Astrocyte of the cerebellum (primary cell): ENCODE measurements at regions not wholly inside any gene's neighbourhood (a gene's known extent, or its start where the extent isn't known, plus 50 kb on each side); places are given as distances from the start of the nearest gene placed in this dataset.

Experiments used
- DNase-seq: peaks from one replicate; pipeline ENCODE4 v3.0.0-alpha.2; 2011; ENCODE audit warnings: low read depth
- H3K4me3 ChIP-seq: 2 replicates; pipeline ENCODE4 v1.5.1; 2011; ENCODE audit warnings: mild to moderate bottlenecking, low read depth, low read length, moderate library complexity
- CTCF ChIP-seq: IDR thresholded peaks from 2 replicates; pipeline ENCODE4 v1.5.1; 2012; ENCODE audit warnings: low read length, low read depth, moderate library complexity, mild to moderate bottlenecking; ENCODE audit errors: missing control alignments
- in situ Hi-C: cut with HindIII; loops from 2 replicates; pipeline ENCODE4 v1.10.0; 2017; ENCODE audit warnings: low sequenced_read_pairs

DNA sequence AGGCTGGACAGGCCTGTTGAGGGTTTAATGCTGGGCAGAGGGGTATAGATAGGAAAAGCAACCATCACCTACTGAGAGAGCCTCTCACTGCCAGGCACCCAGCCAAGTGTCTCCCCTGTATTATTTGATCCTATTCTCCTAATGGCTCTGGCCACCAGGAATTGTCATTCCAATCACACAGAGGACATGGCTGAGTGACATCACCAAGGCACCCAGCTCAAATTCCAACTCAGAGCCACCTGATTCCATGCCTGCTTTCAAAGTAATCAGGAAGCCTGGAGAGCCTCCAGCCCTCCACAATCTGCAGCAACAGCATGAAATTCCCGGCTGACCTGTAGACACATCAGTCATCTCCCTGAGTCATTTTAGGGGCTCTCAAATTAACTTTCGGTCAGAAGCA is 368.9 kb upstream of the C16orf82 start:
- H3K4me3 ChIP-seq = no peak overlapping the region
- DNase-seq = no peak
- in situ Hi-C loops = no loop called here
- TF ChIP-seq CTCF = no peak

DNA sequence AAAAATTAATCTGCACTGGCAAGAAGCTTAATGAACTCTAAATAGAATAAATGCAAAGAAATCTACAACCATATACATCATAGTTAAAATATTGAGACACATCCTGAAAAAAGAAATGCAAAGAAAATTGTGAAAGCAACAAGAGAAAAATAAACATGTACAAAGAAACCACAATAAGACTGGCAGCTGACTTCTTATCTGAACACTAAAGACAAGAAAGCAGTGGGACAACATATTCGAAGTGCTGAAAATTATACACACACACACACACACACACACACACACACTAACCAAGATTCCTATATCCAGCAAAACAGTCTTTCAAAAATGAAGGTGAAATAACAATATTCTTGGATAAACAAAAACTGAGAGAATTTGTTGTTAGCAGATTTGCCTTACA is 366.5 kb upstream of the C16orf82 start:
- in situ Hi-C loops = no loop called here
- no peak for DNase-seq
- no peak overlapping the region for H3K4me3 ChIP-seq
- TF ChIP-seq CTCF = no peak

DNA sequence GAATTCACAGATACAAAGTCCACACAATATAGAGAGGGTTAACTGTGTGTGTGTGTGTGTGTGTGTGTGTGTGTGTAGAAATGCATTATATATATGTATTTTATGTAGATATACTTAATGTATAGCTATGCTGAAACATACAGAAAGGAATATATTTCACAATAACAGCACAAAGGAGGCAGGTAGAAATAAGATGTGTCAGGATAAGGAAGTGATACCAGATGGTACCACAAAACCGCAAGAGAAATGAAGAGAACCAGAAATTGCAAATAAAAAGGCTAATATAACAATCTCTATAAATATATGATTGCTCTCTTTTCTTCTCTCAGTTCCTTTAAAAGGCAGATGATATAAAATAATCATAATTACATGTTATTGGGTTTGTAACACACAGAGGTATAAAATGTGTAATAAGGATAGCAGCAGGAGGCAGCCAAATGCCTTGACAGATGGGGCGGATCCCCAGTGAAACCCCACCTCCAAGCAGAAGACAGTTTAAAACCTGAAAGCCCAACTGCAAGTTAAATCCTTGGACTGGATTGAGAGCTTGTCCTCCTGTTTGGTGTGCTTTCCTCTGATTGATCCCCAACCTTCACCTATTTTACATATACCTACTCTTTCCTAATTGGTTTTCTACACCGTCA is 365.4 kb upstream of the C16orf82 start:
- no peak for DNase-seq
- H3K4me3 ChIP-seq = no peak overlapping the region
- in situ Hi-C loops = no loop called here
- no peak for TF ChIP-seq CTCF

- in situ Hi-C loops = no loop called here
- no peak overlapping the region for H3K4me3 ChIP-seq
- DNase-seq = no peak
- TF ChIP-seq CTCF = no peak
Observed at GRCh38 chr16:26705346-26705745, 361.4 kb upstream of the C16orf82 start.

DNA sequence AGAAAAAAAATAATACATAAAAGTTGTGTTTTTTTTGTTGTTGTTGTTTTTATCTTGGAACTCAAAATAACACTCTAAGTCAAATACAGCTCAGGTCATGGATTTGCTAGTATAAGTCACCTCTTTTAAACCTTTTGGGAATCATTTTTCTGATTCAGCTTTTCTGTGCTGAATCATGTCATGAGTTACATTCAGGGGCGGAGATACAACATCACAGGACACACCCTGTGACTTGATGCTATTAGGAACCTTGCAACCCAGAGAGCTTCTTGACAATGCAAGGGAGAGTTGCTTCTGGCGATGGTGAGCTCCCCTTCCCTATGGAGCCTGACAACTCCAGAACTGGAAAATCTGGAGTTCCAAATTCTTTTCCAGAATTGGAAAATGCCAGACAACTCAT is 358.3 kb upstream of the C16orf82 start:
- in situ Hi-C loops = no loop called here
- DNase-seq = no peak
- TF ChIP-seq CTCF = no peak
- H3K4me3 ChIP-seq = no peak overlapping the region

GRCh38 chr16:26709175-26709574 is 357.6 kb upstream of the C16orf82 start:
- H3K4me3 ChIP-seq = no peak overlapping the region
- no peak for DNase-seq
- no peak for TF ChIP-seq CTCF
- in situ Hi-C loops = no loop called here
